MCF 10A (cell line): ENCODE measurements at regions not wholly inside any gene's neighbourhood (a gene's known extent, or its start where the extent isn't known, plus 50 kb on each side); places are given as distances from the start of the nearest gene placed in this dataset.

Experiments used
- BruUV-seq: library from RNA; stranded (reverse); fragments of 400-500 nt; replicated peaks from 2 replicates; lab custom pipeline; 2021; lab: Mats Ljungman, UMichigan
- CTCF ChIA-PET: fragments of 300-600 bp; sonication (Branson Sonifier 250); formaldehyde crosslinking; extraction: SDS; loops from one replicate; lab custom pipeline; 2021; ENCODE audit warnings: antibody characterized with exemption, inconsistent platforms; lab: Yijun Ruan, JAX
- POLR2A ChIA-PET: fragments of 300-600, 350-650 bp; sonication (Branson Sonifier 250); formaldehyde crosslinking; extraction: SDS; loops from one replicate; lab custom pipeline; 2020; ENCODE audit warnings: antibody characterized with exemption, inconsistent platforms; lab: Yijun Ruan, JAX
- DNase-seq: peaks from one replicate; pipeline ENCODE4 v3.0.0-alpha.2; 2018; ENCODE audit not compliant: unreplicated experiment
- H3K27ac Mint-ChIP-seq: one replicate; pipeline ENCODE4 v1.8.0; 2022; ENCODE audit warnings: mild to moderate bottlenecking, low read depth, mixed read lengths; ENCODE audit not compliant: unreplicated experiment
- H3K27me3 Mint-ChIP-seq: one replicate; pipeline ENCODE4 v1.8.0; 2022; ENCODE audit warnings: mixed read lengths; ENCODE audit not compliant: insufficient read depth, unreplicated experiment
- H3K36me3 Mint-ChIP-seq: one replicate; pipeline ENCODE4 v1.8.0; 2022; ENCODE audit warnings: mild to moderate bottlenecking, moderate library complexity, mixed read lengths; ENCODE audit not compliant: insufficient read depth, unreplicated experiment
- H3K4me1 Mint-ChIP-seq: one replicate; pipeline ENCODE4 v1.8.0; 2022; ENCODE audit warnings: mixed read lengths; ENCODE audit not compliant: insufficient read depth, unreplicated experiment
- H3K4me3 Mint-ChIP-seq: one replicate; pipeline ENCODE4 v1.8.0; 2022; ENCODE audit warnings: mild to moderate bottlenecking, moderate library complexity, mixed read lengths; ENCODE audit not compliant: unreplicated experiment
- H3K9me3 Mint-ChIP-seq: one replicate; pipeline ENCODE4 v1.8.0; 2022; ENCODE audit warnings: mixed read lengths; ENCODE audit not compliant: unreplicated experiment
- intact Hi-C: fragments of 100-400 bp; cut with micrococcal nuclease; formaldehyde crosslinking; loops from 2 replicates; pipeline ENCODE4 v1.14.1; 2022
- TF ChIP-seq, protein P1 (sequence below): fragments of 200-600 bp; IDR thresholded peaks from one replicate; pipeline ENCODE4 v1.8.0; 2022; ENCODE audit warnings: antibody characterized with exemption, mild to moderate bottlenecking; ENCODE audit not compliant: unreplicated experiment

DNA sequence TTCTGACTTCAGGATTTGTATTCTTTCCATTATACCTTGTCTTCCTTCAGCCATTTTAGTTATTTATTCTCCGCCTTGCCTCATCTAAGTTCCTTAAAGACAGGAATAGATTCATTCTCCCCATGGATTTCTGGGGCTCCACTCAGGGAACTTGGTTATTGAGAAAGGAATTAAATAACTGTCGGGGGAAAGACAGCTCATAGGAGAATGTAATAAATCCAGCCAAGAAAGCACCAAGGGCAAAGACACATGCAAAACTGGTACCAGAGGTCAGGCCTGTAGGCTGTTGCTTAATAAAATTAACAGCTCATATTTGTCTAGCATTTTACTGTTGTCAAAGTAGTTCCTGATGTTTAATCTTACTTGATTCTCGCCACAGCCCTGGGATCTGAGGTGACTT is 357.2 kb downstream of the TMEM38B start:
- intact Hi-C loops, result no loop called here
- no peak overlapping the region for H3K27ac Mint-ChIP-seq
- POLR2A ChIA-PET, result no interaction called here

DNA sequence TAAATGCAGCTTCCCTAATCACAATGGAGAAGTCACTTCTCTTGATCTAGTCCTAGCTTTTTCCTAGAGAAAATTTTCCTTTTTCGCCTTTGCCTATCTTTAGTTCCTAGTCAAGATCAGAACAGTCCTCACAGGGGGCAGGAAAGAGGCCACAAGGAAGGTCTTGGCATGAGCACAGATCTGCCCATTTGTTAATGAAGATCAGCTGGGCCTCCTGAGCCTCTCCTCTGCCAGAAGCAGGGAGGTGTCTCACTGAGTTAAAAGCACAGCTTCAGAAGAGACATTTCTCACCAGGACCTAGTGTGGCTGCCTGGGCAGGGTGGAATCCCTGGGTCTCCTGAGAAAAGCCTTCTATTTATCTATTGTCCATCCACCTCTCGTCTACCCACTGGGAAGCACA is 357.8 kb downstream of the TMEM38B start:
- no TSS peak for BruUV-seq
- no peak overlapping the region for H3K27ac Mint-ChIP-seq
- CTCF ChIA-PET, result interaction anchor here (0.6 to 1.4 kb wide), 2 partner anchors 210 to 1103 kb away, joined by 3 to 5 read pairs; no protein-coding TSS in a partner anchor

More for the DNA sequence above, 357.2 kb downstream of the TMEM38B start:
- H3K4me1 Mint-ChIP-seq, result no peaks in the 10 kb centered on the region
- CTCF ChIA-PET, result no interaction called here
- no TSS peak for BruUV-seq
- DNase-seq, result no peak
- H3K27me3 Mint-ChIP-seq, result no peaks in the 10 kb centered on the region
- H3K4me3 Mint-ChIP-seq, result no peak overlapping the region
- no peaks in the 10 kb centered on the region for H3K36me3 Mint-ChIP-seq
- H3K9me3 Mint-ChIP-seq, result peaks cover 14% of the 10 kb centered on the region
- TF ChIP-seq, protein P1, sequence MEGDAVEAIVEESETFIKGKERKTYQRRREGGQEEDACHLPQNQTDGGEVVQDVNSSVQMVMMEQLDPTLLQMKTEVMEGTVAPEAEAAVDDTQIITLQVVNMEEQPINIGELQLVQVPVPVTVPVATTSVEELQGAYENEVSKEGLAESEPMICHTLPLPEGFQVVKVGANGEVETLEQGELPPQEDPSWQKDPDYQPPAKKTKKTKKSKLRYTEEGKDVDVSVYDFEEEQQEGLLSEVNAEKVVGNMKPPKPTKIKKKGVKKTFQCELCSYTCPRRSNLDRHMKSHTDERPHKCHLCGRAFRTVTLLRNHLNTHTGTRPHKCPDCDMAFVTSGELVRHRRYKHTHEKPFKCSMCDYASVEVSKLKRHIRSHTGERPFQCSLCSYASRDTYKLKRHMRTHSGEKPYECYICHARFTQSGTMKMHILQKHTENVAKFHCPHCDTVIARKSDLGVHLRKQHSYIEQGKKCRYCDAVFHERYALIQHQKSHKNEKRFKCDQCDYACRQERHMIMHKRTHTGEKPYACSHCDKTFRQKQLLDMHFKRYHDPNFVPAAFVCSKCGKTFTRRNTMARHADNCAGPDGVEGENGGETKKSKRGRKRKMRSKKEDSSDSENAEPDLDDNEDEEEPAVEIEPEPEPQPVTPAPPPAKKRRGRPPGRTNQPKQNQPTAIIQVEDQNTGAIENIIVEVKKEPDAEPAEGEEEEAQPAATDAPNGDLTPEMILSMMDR, result no peak

DNA sequence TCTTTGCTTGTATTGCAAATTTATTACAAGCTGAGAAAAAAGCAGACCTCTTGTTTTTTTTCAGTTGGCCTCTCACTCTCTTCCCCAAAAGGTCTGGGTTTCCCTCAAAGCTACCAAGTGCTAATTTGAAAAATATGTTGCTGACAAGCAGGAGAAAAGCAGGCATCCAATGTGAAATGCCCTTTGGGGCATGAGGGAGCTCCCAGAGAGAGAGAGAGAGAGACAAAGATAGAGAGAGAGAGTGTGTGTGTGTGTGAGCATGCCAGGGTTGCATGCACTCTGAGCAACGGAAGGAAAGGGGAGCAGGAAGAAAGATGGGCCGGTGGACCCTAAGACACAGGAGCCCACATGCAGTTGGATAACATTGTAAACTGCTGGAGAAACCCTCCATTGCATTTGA is 358.4 kb downstream of the TMEM38B start:
- no peak overlapping the region for H3K27ac Mint-ChIP-seq
- peaks cover 13% of the 10 kb centered on the region for H3K9me3 Mint-ChIP-seq
- POLR2A ChIA-PET, result no interaction called here
- H3K27me3 Mint-ChIP-seq, result no peaks in the 10 kb centered on the region
- TF ChIP-seq, protein P1, result no peak
- CTCF ChIA-PET, result interaction anchor here (0.6 to 1.4 kb wide), 2 partner anchors 211 to 1102 kb away, joined by 3 to 5 read pairs; no protein-coding TSS in a partner anchor
- no peaks in the 10 kb centered on the region for H3K36me3 Mint-ChIP-seq
- no TSS peak for BruUV-seq
- no peaks in the 10 kb centered on the region for H3K4me1 Mint-ChIP-seq
- intact Hi-C loops, result no loop called here
- no peak overlapping the region for H3K4me3 Mint-ChIP-seq
- DNase-seq, result no peak

More for the DNA sequence above, 357.8 kb downstream of the TMEM38B start:
- H3K9me3 Mint-ChIP-seq, result peaks cover 8% of the 10 kb centered on the region
- no peaks in the 10 kb centered on the region for H3K27me3 Mint-ChIP-seq
- intact Hi-C loops, result no loop called here
- no peak for DNase-seq
- POLR2A ChIA-PET, result no interaction called here
- TF ChIP-seq, protein P1, result no peak
- H3K4me1 Mint-ChIP-seq, result no peaks in the 10 kb centered on the region
- H3K4me3 Mint-ChIP-seq, result no peak overlapping the region
- no peaks in the 10 kb centered on the region for H3K36me3 Mint-ChIP-seq

DNA sequence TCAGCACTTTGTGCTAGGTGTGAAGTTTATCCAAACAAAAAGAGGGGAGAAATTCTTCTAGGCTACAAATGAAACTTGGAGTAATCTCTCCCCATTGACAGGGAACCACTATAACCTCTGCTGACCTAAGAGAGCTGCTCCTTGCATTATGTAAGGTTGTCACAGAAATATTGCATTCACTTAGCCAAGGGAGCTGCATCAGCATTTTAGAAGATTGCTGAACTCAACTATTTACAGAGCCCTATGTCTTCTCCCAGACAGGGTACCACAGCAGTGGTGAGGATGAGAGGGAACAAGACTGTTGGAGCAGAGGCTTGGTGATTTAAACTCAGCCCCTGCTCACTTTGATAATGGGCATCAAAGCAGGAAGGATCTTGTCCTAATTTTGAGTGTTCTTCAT is 362.0 kb downstream of the TMEM38B start:
- intact Hi-C loops, result no loop called here
- Mint-ChIP-seq H3K9me3 (peaks cover 15% of the 10 kb centered on the region), H3K4me1 (no peaks in the 10 kb centered on the region), H3K27me3 (no peaks in the 10 kb centered on the region), H3K36me3 (no peaks in the 10 kb centered on the region), H3K27ac (no peak overlapping the region), H3K4me3 (no peak overlapping the region)
- POLR2A ChIA-PET, result no interaction called here
- CTCF ChIA-PET, result interaction anchor here (0.8 kb wide), 1 partner anchor 1145 kb away, joined by 3 read pairs; no protein-coding TSS in a partner anchor
- no TSS peak for BruUV-seq
- TF ChIP-seq, protein P1, result no peak
- no peak for DNase-seq
